ENCODE measurements at regions not wholly inside any gene's neighbourhood (a gene's known extent, or its start where the extent isn't known, plus 50 kb on each side); places are given as distances from the start of the nearest gene placed in this dataset.

DNA sequence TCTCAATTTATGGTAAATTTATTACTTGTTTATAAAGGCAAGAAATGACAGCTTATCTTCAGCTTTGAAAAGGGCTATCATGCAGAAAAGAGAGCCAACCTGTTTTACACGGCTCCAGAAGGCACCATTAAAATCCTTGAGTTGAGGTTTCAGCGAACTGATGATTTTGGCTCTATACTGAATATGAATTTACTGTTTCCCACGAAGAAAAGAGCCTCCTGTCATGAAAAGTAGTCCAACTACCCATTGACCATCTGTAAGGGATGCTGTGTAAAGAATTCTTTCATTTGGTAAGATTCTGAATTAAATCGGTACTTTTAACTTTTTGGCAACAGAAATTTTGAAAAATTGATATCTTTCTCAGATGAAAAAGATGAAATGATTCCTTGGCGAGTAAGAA is 657.6 kb upstream of the ZNF608 start:
- TF ChIP-seq CTCF (IDR thresholded peaks at IDR 0.05) (no peak), POLR2A (IDR thresholded peaks at IDR 0.05) (no peak)
